Kidney epithelial cell (primary cell): ENCODE measurements at regions not wholly inside any gene's neighbourhood (a gene's known extent, or its start where the extent isn't known, plus 50 kb on each side); places are given as distances from the start of the nearest gene placed in this dataset.
A peak's percentile ranks its signal among the peaks of the same experiment; 100 is the strongest.

ENCODE experiments used
- DNase-seq: peaks from one replicate; pipeline ENCODE4 v3.0.0-alpha.2; 2010; ENCODE audit warnings: low read depth
- H3K27me3 ChIP-seq: 2 replicates; pipeline ENCODE4 v1.6.0; 2011; ENCODE audit warnings: low read length; ENCODE audit not compliant: control insufficient read depth, insufficient read depth
- H3K36me3 ChIP-seq: 2 replicates; pipeline ENCODE4 v1.5.1; 2011; ENCODE audit warnings: low read length; ENCODE audit not compliant: control insufficient read depth, insufficient read depth
- H3K4me3 ChIP-seq: 2 replicates; pipeline ENCODE4 v1.5.1; 2011; ENCODE audit warnings: low read depth, mild to moderate bottlenecking, control low read depth, low read length
- TF ChIP-seq, protein P1 (sequence below): IDR thresholded peaks from 2 replicates; pipeline ENCODE4 v1.5.1; 2011; ENCODE audit warnings: mild to moderate bottlenecking, moderate library complexity, low read length, control low read depth, inconsistent platforms; ENCODE audit not compliant: insufficient read depth, poor library complexity, severe bottlenecking

DNA sequence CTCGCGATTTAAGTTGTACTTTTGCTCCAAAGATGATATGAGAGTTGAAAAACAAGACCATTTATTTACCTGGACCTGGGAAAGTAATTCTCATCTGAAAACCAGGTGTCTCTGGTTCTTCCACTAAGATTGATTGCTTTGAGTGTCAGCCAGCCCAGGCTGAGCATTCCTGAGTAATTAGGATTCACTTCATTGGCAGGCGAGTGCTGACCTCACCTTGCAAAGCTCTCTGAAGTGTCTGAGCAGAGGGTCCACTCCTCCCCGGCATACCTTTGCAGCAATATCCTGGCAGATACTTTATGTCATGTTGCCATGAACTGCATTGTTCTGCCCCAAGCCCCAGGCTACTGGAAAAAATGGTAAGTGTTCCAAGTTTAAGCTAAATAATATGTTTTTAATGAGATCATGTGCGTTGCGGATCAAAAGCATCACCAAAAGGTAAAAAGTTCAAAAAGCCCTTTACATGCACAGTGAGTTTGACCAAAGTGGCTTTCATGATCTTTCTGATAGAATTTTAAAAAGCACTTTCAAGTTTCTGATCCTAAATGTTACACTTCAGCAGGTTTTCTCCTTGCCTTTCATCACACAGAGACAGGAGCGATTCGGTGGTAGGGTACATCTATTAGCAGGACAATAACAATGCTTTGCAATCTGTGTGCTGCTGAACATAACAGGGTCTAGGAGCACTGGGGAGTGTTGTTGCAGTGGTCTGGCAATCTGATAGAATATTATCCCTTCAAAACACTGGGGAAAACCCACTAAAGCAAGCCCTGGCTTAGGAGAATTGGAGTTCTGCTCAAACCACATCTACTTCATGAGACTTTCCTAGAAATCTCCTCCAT, 127.8 kb upstream of the EEF1E1 start:
- DNase-seq = peak; percentile 31
- Histone ChIP-seq H3K4me3 (no peak overlapping the region), H3K36me3 (no peaks in the 10 kb centered on the region), H3K27me3 (no peaks in the 10 kb centered on the region)
- TF ChIP-seq, protein P1, sequence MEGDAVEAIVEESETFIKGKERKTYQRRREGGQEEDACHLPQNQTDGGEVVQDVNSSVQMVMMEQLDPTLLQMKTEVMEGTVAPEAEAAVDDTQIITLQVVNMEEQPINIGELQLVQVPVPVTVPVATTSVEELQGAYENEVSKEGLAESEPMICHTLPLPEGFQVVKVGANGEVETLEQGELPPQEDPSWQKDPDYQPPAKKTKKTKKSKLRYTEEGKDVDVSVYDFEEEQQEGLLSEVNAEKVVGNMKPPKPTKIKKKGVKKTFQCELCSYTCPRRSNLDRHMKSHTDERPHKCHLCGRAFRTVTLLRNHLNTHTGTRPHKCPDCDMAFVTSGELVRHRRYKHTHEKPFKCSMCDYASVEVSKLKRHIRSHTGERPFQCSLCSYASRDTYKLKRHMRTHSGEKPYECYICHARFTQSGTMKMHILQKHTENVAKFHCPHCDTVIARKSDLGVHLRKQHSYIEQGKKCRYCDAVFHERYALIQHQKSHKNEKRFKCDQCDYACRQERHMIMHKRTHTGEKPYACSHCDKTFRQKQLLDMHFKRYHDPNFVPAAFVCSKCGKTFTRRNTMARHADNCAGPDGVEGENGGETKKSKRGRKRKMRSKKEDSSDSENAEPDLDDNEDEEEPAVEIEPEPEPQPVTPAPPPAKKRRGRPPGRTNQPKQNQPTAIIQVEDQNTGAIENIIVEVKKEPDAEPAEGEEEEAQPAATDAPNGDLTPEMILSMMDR = no peak

DNA sequence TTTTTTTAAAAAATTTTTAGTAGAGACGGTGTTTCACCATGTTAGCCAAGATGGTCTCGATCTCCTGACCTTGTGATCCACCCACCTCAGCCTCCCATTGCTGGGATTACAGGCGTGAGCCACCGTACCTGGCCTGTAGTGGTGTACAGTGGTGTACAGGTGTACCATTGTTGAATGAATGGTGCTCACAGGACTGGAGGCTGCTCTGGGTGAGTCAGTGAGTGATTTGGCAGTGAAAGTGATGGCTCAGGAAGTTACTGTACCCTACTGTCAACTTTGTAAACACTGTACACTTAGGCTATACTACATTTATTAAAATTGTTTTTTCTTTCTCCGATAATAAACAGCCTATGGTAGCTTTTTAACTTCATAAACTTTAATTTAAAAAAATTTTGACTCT, 122.8 kb upstream of the EEF1E1 start:
- H3K27me3 ChIP-seq = no peaks in the 10 kb centered on the region
- H3K4me3 ChIP-seq = no peak overlapping the region
- TF ChIP-seq, protein P1 = no peak
- H3K36me3 ChIP-seq = no peaks in the 10 kb centered on the region
- no peak for DNase-seq

- Histone ChIP-seq H3K36me3 (no peaks in the 10 kb centered on the region), H3K27me3 (no peaks in the 10 kb centered on the region), H3K4me3 (no peak overlapping the region)
- no peak for DNase-seq
- TF ChIP-seq, protein P1 = no peak
These were observed 121.3 kb upstream of the EEF1E1 start for GRCh38 chr6:8223678-8224077.

DNA sequence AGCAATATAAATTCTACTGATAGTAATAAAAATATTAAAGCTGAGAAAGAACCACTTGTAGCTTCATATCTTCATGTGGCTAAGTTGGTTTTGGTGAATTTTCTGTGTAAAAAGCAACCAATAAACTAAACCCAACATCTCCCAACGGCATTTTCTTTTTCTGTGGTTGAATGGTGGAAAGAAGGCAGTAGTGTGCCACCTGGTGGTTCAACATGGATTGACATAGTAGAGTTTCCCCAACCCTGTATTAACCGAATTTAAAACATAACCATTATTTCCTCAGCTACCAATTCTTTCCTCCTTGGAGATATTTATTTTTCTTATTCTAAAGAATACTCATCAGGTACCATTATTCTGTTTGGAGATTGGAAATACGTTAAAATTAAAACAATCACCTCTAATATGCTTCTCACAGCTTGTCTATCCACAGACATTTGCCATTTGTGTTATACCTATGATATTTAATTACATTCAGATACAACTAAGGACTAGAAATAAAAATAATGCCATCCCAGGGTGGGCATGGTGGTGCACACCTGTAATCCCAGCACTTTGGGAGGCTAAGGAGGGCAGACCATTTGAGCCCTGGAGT, 117.1 kb upstream of the EEF1E1 start:
- Histone ChIP-seq H3K27me3 (no peaks in the 10 kb centered on the region), H3K4me3 (no peak overlapping the region), H3K36me3 (no peaks in the 10 kb centered on the region)
- TF ChIP-seq, protein P1 = peak; percentile 61
- no peak for DNase-seq

GRCh38 chr6:8218861-8219260, 116.5 kb upstream of the EEF1E1 start:
- no peak overlapping the region for H3K4me3 ChIP-seq
- H3K27me3 ChIP-seq = no peaks in the 10 kb centered on the region
- no peak for DNase-seq
- no peaks in the 10 kb centered on the region for H3K36me3 ChIP-seq
- TF ChIP-seq, protein P1 = no peak
